IPS DF 4.7 (cell line): ENCODE measurements at regions not wholly inside any gene's neighbourhood (a gene's known extent, or its start where the extent isn't known, plus 50 kb on each side); places are given as distances from the start of the nearest gene placed in this dataset.
A peak's percentile ranks its signal among the peaks of the same experiment; 100 is the strongest.

ENCODE experiments used
- DNase-seq: peaks from one replicate; pipeline ENCODE4 v3.0.0-alpha.2; 2013; ENCODE audit warnings: low spot score; ENCODE audit errors: extremely low read depth

GRCh38 chr3:146843476-146843875, 238.3 kb upstream of the PLSCR5 start:
- DNase-seq = no peak

- DNase-seq = no peak
These were observed 234.7 kb upstream of the PLSCR5 start for GRCh38 chr3:146839727-146840375.

- no peak for DNase-seq
These were observed 233.1 kb upstream of the PLSCR5 start for GRCh38 chr3:146838221-146838620.

- no peak for DNase-seq
These were observed 229.8 kb upstream of the PLSCR5 start for GRCh38 chr3:146834917-146835316.

- no peak for DNase-seq
These were observed 227.8 kb upstream of the PLSCR5 start for GRCh38 chr3:146832857-146833458.

GRCh38 chr3:146831659-146832058, 226.5 kb upstream of the PLSCR5 start:
- DNase-seq = no peak

- no peak for DNase-seq
These were observed 225.1 kb upstream of the PLSCR5 start for GRCh38 chr3:146830231-146830630.

GRCh38 chr3:146827836-146828235, 222.7 kb upstream of the PLSCR5 start:
- DNase-seq = no peak

- DNase-seq = no peak
These were observed 218.5 kb upstream of the PLSCR5 start for GRCh38 chr3:146823622-146824021.

- DNase-seq = no peak
These were observed 213.7 kb upstream of the PLSCR5 start for GRCh38 chr3:146818866-146819265.

- no peak for DNase-seq
These were observed 213.2 kb upstream of the PLSCR5 start for GRCh38 chr3:146818301-146818700.

GRCh38 chr3:146817704-146818103, 212.6 kb upstream of the PLSCR5 start:
- no peak for DNase-seq

- no peak for DNase-seq
These were observed 209.6 kb upstream of the PLSCR5 start for GRCh38 chr3:146814601-146815315.

- DNase-seq = no peak
These were observed 208.3 kb upstream of the PLSCR5 start for GRCh38 chr3:146813496-146813895.

GRCh38 chr3:146803745-146804144, 198.6 kb upstream of the PLSCR5 start:
- DNase-seq = no peak

GRCh38 chr3:146801492-146801891, 196.3 kb upstream of the PLSCR5 start:
- no peak for DNase-seq

GRCh38 chr3:146800484-146800883, 195.3 kb upstream of the PLSCR5 start:
- DNase-seq = no peak

- DNase-seq = no peak
These were observed 190.9 kb upstream of the PLSCR5 start for GRCh38 chr3:146796078-146796477.

GRCh38 chr3:146783446-146783845, 178.3 kb upstream of the PLSCR5 start:
- DNase-seq = no peak

GRCh38 chr3:146781606-146782005, 176.5 kb upstream of the PLSCR5 start:
- DNase-seq = no peak

GRCh38 chr3:146781059-146781458, 175.9 kb upstream of the PLSCR5 start:
- DNase-seq = peak; percentile 38

- DNase-seq = no peak
These were observed 175.1 kb upstream of the PLSCR5 start for GRCh38 chr3:146780251-146780650.

GRCh38 chr3:146777941-146778340, 172.8 kb upstream of the PLSCR5 start:
- DNase-seq = no peak
